ENCODE measurements at regions not wholly inside any gene's neighbourhood (a gene's known extent, or its start where the extent isn't known, plus 50 kb on each side); places are given as distances from the start of the nearest gene placed in this dataset.

GRCh38 chr7:152907042-152907761 is 147.7 kb downstream of the ACTR3B start:
- TF ChIP-seq CTCF (IDR thresholded peaks at IDR 0.05) (no peak), EZH2 (IDR thresholded peaks at IDR 0.05) (no peak)

Measured in neural progenitor cell (in vitro differentiated cells).